ENCODE measurements at regions not wholly inside any gene's neighbourhood (a gene's known extent, or its start where the extent isn't known, plus 50 kb on each side); places are given as distances from the start of the nearest gene placed in this dataset.

GRCh38 chr15:46732060-46732459, 985.2 kb upstream of the SEMA6D start:
- TF ChIP-seq CTCF (IDR thresholded peaks at IDR 0.05) (no peak), POLR2A (IDR thresholded peaks at IDR 0.05) (no peak)

Data from esophagus squamous epithelium (tissue), 4 donors.